WI38 (cell line): ENCODE measurements at regions not wholly inside any gene's neighbourhood (a gene's known extent, or its start where the extent isn't known, plus 50 kb on each side); places are given as distances from the start of the nearest gene placed in this dataset.

Experiments used
- H3K4me3 ChIP-seq: 2 replicates; pipeline ENCODE4 v1.5.1; 2011; ENCODE audit warnings: low read depth, mild to moderate bottlenecking, control low read depth, low read length
- CTCF ChIP-seq: IDR thresholded peaks from 2 replicates; pipeline ENCODE4 v1.5.1; 2012; ENCODE audit warnings: low read depth, mild to moderate bottlenecking, control low read depth, low read length

GRCh38 chr2:12107321-12107720, 360.9 kb downstream of the LPIN1 start:
- no peak overlapping the region for H3K4me3 ChIP-seq
- no peak for TF ChIP-seq CTCF

- H3K4me3 ChIP-seq = no peak overlapping the region
- no peak for TF ChIP-seq CTCF
Observed at GRCh38 chr2:12107939-12108338, 361.5 kb downstream of the LPIN1 start.

GRCh38 chr2:12109363-12110017, 363.1 kb downstream of the LPIN1 start:
- no peak for TF ChIP-seq CTCF
- no peak overlapping the region for H3K4me3 ChIP-seq

- TF ChIP-seq CTCF = no peak
Observed at GRCh38 chr2:12110074-12110473, 363.6 kb downstream of the LPIN1 start.

GRCh38 chr2:12110481-12110880, 364.0 kb downstream of the LPIN1 start:
- no peak for TF ChIP-seq CTCF
- no peak overlapping the region for H3K4me3 ChIP-seq

More at GRCh38 chr2:12110074-12110473, 363.6 kb downstream of the LPIN1 start:
- H3K4me3 ChIP-seq = no peak overlapping the region

GRCh38 chr2:12113412-12113811, 367.0 kb downstream of the LPIN1 start:
- no peak overlapping the region for H3K4me3 ChIP-seq
- no peak for TF ChIP-seq CTCF

GRCh38 chr2:12114816-12115215, 368.4 kb downstream of the LPIN1 start:
- no peak overlapping the region for H3K4me3 ChIP-seq
- no peak for TF ChIP-seq CTCF
